SU-DHL-6 (cell line): ENCODE measurements at regions not wholly inside any gene's neighbourhood (a gene's known extent, or its start where the extent isn't known, plus 50 kb on each side); places are given as distances from the start of the nearest gene placed in this dataset.

Source experiments
- CTCF ChIP-seq: fragments of 200-600 bp; sonication (generic); IDR thresholded peaks from one replicate; pipeline ENCODE4 v1.5.1; 2017; ENCODE audit warnings: antibody characterized with exemption, mild to moderate bottlenecking, low read length, moderate library complexity; ENCODE audit not compliant: insufficient read depth, poor library complexity, severe bottlenecking
- EZH2phosphoT487 ChIP-seq: fragments of 200-600 bp; sonication (generic), shearing (Covaris generic); conservative IDR thresholded peaks from 2 replicates; pipeline ENCODE4 v1.6.1; 2018; ENCODE audit warnings: mild to moderate bottlenecking, antibody characterized with exemption, low read length, moderate library complexity, mixed read lengths

- no peak for TF ChIP-seq CTCF
- TF ChIP-seq EZH2phosphoT487, result no peak
These were observed 417.2 kb downstream of the TRAM1L1 start for GRCh38 chr4:116668190-116668589.
